ENCODE measurements at regions not wholly inside any gene's neighbourhood (a gene's known extent, or its start where the extent isn't known, plus 50 kb on each side); places are given as distances from the start of the nearest gene placed in this dataset.

DNA sequence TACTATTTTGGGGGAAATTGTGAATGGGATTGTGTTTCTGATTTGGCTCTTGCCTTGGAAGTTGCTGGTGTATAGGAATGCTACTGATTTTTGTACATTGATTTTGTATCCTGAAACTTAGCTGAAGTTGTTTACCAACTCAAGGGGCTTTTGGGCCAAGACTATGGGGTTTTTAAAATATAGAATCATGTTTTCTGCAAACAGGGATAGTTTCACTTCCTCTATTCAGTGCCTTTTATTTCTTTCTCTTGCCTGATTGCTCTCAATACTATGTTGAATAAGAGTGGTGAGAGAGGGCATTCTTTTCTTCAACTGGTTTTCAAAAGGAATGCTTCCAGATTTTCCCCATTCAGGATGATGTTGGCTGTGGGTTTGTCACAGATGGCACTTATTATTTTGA lies 1383.8 kb upstream of the ACVR2A start:
- DNase-seq (ENCODE audit: low read depth in 4 of 6, low spot score in 6 of 6), result no peak

DNA sequence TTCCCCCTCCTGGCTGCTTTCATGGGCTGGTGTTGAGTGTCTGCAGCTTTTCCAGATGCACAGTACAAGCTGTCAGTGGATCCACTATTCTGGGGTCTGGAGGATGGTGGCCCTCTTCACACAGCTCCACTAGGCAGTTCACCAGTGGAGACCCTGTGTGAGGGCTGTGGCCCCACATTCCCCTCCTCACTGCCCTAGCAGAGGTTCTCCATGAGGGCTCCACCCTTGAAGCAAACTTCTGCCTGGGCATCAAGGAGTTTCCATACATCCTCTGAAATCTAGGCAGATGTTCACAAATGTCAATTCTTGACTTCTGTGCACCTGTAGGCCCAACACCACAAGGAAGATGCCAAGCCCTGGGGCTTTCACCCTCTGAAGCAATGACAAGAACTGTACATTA lies 1386.2 kb upstream of the ACVR2A start:
- Histone ChIP-seq H3K27ac (ENCODE audit: low read depth, low read length) (no peak overlapping the region), H3K36me3 (ENCODE audit: control insufficient read depth, insufficient read depth, low read length) (no peaks in the 10 kb centered on the region), H3K4me1 (ENCODE audit: control insufficient read depth, insufficient read depth, low read length) (no peaks in the 10 kb centered on the region), H3K4me3 (ENCODE audit: low read depth, low read length) (no peak overlapping the region), H3K27me3 (ENCODE audit: control insufficient read depth, insufficient read depth, low read length) (no peaks in the 10 kb centered on the region), H3K9me3 (ENCODE audit: control insufficient read depth, insufficient read depth, low read length) (no peaks in the 10 kb centered on the region)
- no peak for DNase-seq (ENCODE audit: low read depth in 4 of 6, low spot score in 6 of 6)

More for the DNA sequence above, 1383.8 kb upstream of the ACVR2A start:
- Histone ChIP-seq H3K27me3 (ENCODE audit: control insufficient read depth, insufficient read depth, low read length) (no peaks in the 10 kb centered on the region), H3K4me3 (ENCODE audit: low read depth, low read length) (no peak overlapping the region), H3K36me3 (ENCODE audit: control insufficient read depth, insufficient read depth, low read length) (no peaks in the 10 kb centered on the region), H3K27ac (ENCODE audit: low read depth, low read length) (no peak overlapping the region), H3K9me3 (ENCODE audit: control insufficient read depth, insufficient read depth, low read length) (no peaks in the 10 kb centered on the region), H3K4me1 (ENCODE audit: control insufficient read depth, insufficient read depth, low read length) (no peaks in the 10 kb centered on the region)

DNA sequence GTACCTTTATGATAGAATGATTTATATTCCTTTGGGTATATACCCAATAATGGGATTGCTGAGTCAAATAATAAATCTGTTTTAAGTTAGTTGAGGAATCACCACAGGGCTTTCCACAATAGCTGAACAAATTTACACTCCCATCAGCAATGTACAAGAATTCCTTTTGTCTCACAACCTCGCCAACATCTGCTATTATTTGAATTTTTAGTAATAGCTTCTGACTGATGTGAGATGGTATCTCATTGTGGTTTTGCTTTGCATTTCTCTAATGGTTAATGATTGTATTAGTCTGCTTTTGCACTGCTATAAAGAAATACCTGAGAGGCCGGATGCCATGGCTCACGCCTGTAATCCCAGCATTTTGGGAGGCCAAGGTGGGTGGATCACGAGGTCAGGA lies 1387.6 kb upstream of the ACVR2A start:
- WGBS (ENCODE audit: insufficient coverage), result 85% methylated on average over 2 of the region's 4 CpGs
- no peaks in the 10 kb centered on the region for H3K4me1 ChIP-seq (ENCODE audit: control insufficient read depth, insufficient read depth, low read length)
- H3K4me3 ChIP-seq (ENCODE audit: low read depth, low read length), result no peak overlapping the region
- H3K27me3 ChIP-seq (ENCODE audit: control insufficient read depth, insufficient read depth, low read length), result no peaks in the 10 kb centered on the region
- H3K27ac ChIP-seq (ENCODE audit: low read depth, low read length), result no peak overlapping the region
- H3K9me3 ChIP-seq (ENCODE audit: control insufficient read depth, insufficient read depth, low read length), result no peaks in the 10 kb centered on the region
- DNase-seq (ENCODE audit: low read depth in 4 of 6, low spot score in 6 of 6), result no peak
- H3K36me3 ChIP-seq (ENCODE audit: control insufficient read depth, insufficient read depth, low read length), result no peaks in the 10 kb centered on the region

DNA sequence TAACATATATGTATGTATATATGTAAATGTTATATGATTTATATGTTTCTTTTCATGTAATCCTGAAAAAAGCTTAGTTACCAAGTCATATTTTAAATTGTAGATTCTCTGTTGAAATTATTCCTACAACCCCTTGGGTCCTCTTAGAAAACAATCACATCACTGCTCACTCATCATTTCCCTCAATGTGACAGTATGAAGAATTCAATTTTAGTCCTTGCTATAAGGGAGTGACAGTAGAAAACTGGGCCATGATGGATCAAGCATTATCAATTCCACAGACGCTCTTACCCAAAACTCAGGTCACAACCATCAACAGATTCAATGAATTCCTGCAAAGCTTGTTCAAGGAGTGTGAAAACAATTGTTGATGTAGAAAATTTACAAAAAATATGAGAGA lies 1389.5 kb upstream of the ACVR2A start:
- H3K4me1 ChIP-seq (ENCODE audit: control insufficient read depth, insufficient read depth, low read length), result no peaks in the 10 kb centered on the region
- WGBS (ENCODE audit: insufficient coverage), result no CpG with 5 or more reads among the region's 1 CpG

DNA sequence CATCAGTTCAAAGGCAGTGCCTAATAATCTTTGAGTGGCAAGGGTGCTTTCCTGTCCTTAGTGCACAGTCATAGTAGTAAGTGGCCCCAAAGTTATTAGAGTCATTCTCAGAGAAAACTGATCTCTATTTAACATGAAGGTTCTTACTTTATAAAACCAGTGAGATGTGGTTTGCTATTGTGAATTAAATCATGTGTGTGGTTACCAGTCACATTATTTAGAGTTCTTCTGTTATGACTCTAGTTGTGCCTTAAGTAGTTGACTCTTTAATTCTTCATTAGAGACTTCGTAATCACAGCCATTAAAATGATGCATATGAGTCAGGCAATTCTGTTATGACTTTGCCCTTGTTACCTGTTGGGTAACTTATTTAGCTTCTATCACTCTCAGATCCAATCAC lies 1392.9 kb upstream of the ACVR2A start:
- DNase-seq (ENCODE audit: low read depth in 4 of 6, low spot score in 6 of 6), result no peak
- Histone ChIP-seq H3K4me1 (ENCODE audit: control insufficient read depth, insufficient read depth, low read length) (no peaks in the 10 kb centered on the region), H3K27ac (ENCODE audit: low read depth, low read length) (no peak overlapping the region), H3K36me3 (ENCODE audit: control insufficient read depth, insufficient read depth, low read length) (no peaks in the 10 kb centered on the region), H3K9me3 (ENCODE audit: control insufficient read depth, insufficient read depth, low read length) (no peaks in the 10 kb centered on the region), H3K27me3 (ENCODE audit: control insufficient read depth, insufficient read depth, low read length) (no peaks in the 10 kb centered on the region), H3K4me3 (ENCODE audit: low read depth, low read length) (no peak overlapping the region)
- WGBS (ENCODE audit: insufficient coverage), result no CpG with 5 or more reads among the region's 1 CpG

More for the DNA sequence above, 1389.5 kb upstream of the ACVR2A start:
- no peak overlapping the region for H3K4me3 ChIP-seq (ENCODE audit: low read depth, low read length)
- no peaks in the 10 kb centered on the region for H3K27me3 ChIP-seq (ENCODE audit: control insufficient read depth, insufficient read depth, low read length)
- H3K27ac ChIP-seq (ENCODE audit: low read depth, low read length), result no peak overlapping the region
- no peaks in the 10 kb centered on the region for H3K9me3 ChIP-seq (ENCODE audit: control insufficient read depth, insufficient read depth, low read length)
- no peaks in the 10 kb centered on the region for H3K36me3 ChIP-seq (ENCODE audit: control insufficient read depth, insufficient read depth, low read length)
- DNase-seq (ENCODE audit: low read depth in 4 of 6, low spot score in 6 of 6), result no peak

DNA sequence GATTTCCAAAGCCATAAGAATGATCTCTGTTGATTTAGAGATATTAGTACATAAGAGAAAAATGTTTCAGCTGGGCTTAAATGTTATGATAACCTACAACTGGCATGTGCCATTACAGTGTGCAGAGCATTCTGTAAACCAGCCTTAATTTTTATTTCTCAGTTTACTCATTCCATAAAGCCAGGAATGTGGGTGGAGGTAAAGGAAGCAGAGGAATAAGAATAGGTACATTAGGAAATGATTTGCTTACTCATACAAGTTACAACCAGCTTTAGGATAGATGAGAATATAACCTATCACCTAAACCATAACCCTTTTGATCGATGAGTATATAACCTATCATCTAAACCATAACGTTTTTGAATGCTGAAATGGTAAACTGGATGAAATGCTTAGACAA lies 1394.7 kb upstream of the ACVR2A start:
- Histone ChIP-seq H3K36me3 (ENCODE audit: control insufficient read depth, insufficient read depth, low read length) (no peaks in the 10 kb centered on the region), H3K27ac (ENCODE audit: low read depth, low read length) (no peak overlapping the region), H3K4me3 (ENCODE audit: low read depth, low read length) (no peak overlapping the region), H3K27me3 (ENCODE audit: control insufficient read depth, insufficient read depth, low read length) (no peaks in the 10 kb centered on the region), H3K4me1 (ENCODE audit: control insufficient read depth, insufficient read depth, low read length) (no peaks in the 10 kb centered on the region), H3K9me3 (ENCODE audit: control insufficient read depth, insufficient read depth, low read length) (no peaks in the 10 kb centered on the region)
- no peak for DNase-seq (ENCODE audit: low read depth in 4 of 6, low spot score in 6 of 6)
- no CpG with 5 or more reads among the region's 2 CpGs for WGBS (ENCODE audit: insufficient coverage)

DNA sequence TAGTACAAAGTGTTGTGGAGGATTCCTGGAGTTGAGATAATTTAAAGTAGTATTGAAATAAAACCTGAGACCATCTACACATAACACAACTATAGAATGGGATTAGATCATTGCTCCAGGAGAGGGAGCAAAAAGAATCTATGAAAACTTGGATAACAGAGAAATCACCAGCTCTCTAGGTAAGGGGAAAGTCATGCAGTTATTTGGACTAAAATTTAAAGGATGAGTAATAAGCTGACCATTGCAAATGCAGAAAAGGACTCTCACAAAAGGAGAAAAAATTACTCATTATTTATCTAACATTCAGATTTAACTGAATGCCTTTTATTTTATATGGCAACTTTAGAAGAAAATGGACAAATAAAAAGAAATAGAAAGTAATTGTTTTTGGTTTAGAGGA lies 1399.8 kb upstream of the ACVR2A start:
- DNase-seq (ENCODE audit: low read depth in 4 of 6, low spot score in 6 of 6), result no peak
- H3K4me1 ChIP-seq (ENCODE audit: control insufficient read depth, insufficient read depth, low read length), result no peaks in the 10 kb centered on the region
- no peaks in the 10 kb centered on the region for H3K36me3 ChIP-seq (ENCODE audit: control insufficient read depth, insufficient read depth, low read length)
- no peaks in the 10 kb centered on the region for H3K27me3 ChIP-seq (ENCODE audit: control insufficient read depth, insufficient read depth, low read length)
- no peak overlapping the region for H3K27ac ChIP-seq (ENCODE audit: low read depth, low read length)
- no peaks in the 10 kb centered on the region for H3K9me3 ChIP-seq (ENCODE audit: control insufficient read depth, insufficient read depth, low read length)
- H3K4me3 ChIP-seq (ENCODE audit: low read depth, low read length), result no peak overlapping the region

DNA sequence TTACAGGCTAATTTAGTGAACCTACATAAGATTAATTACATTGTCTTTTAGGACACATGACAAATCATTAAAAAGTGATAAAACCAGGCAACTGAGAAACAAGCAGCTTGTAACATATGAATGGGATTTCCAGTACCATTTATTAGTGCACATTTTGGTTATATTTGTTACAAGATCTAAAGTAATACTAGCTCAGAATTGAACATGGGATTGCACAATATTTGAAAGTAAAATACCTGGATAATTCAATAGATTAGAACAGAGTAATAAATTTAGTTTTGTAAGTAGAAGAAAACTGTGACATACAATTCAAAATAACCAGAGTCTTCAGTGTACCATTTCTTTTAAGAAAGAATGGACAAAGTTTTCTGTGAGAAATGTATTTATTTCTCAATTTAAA lies 1400.7 kb upstream of the ACVR2A start:
- no peak overlapping the region for H3K27ac ChIP-seq (ENCODE audit: low read depth, low read length)
- H3K27me3 ChIP-seq (ENCODE audit: control insufficient read depth, insufficient read depth, low read length), result no peaks in the 10 kb centered on the region
- H3K9me3 ChIP-seq (ENCODE audit: control insufficient read depth, insufficient read depth, low read length), result no peaks in the 10 kb centered on the region
- H3K4me3 ChIP-seq (ENCODE audit: low read depth, low read length), result no peak overlapping the region
- no peaks in the 10 kb centered on the region for H3K4me1 ChIP-seq (ENCODE audit: control insufficient read depth, insufficient read depth, low read length)
- H3K36me3 ChIP-seq (ENCODE audit: control insufficient read depth, insufficient read depth, low read length), result no peaks in the 10 kb centered on the region
- DNase-seq (ENCODE audit: low read depth in 4 of 6, low spot score in 6 of 6), result no peak

DNA sequence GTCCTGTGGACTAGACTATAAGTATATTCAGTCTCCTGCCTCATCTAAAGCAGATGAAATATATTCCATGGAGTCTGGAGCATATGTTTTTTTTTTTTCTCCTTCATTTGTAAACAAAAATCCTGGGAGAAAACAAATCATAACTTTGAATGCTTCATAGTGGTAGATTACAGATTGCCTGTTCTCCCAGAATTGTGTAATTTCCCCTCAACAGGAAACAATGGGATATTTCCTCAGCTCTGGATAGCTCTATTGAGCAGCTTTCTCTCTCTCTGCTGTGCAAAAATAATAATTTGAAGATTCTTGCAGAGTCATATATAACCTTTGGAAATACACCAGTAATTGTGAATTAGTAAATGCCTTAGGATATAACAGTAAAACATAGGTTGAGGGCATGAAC lies 1406.6 kb upstream of the ACVR2A start:
- Histone ChIP-seq H3K27ac (ENCODE audit: low read depth, low read length) (no peak overlapping the region), H3K4me3 (ENCODE audit: low read depth, low read length) (no peak overlapping the region), H3K4me1 (ENCODE audit: control insufficient read depth, insufficient read depth, low read length) (no peaks in the 10 kb centered on the region), H3K27me3 (ENCODE audit: control insufficient read depth, insufficient read depth, low read length) (no peaks in the 10 kb centered on the region), H3K9me3 (ENCODE audit: control insufficient read depth, insufficient read depth, low read length) (no peaks in the 10 kb centered on the region), H3K36me3 (ENCODE audit: control insufficient read depth, insufficient read depth, low read length) (no peaks in the 10 kb centered on the region)
- peak in 1 of 6 donors; percentile 12 for DNase-seq (ENCODE audit: low read depth in 4 of 6, low spot score in 6 of 6)

DNA sequence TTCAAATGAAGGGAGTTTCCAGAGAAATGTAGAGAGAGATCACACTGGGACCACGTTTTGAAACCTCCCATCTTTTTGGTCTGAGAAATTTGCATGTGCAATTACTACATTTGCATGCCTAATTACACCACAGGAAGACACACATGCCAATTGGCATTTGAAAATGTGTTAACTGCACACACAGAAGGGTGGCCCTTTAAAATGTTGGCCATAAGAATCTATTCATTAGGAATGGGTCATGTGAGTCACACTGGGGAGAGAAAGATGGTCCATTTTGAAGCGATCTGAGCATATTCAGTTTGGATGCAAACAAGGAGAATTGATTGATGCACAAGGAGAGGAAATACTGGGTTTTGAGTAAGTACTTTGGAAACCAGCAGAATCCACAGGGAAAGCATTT lies 1407.1 kb upstream of the ACVR2A start:
- Histone ChIP-seq H3K27me3 (ENCODE audit: control insufficient read depth, insufficient read depth, low read length) (no peaks in the 10 kb centered on the region), H3K27ac (ENCODE audit: low read depth, low read length) (no peak overlapping the region), H3K36me3 (ENCODE audit: control insufficient read depth, insufficient read depth, low read length) (no peaks in the 10 kb centered on the region), H3K9me3 (ENCODE audit: control insufficient read depth, insufficient read depth, low read length) (no peaks in the 10 kb centered on the region), H3K4me1 (ENCODE audit: control insufficient read depth, insufficient read depth, low read length) (no peaks in the 10 kb centered on the region), H3K4me3 (ENCODE audit: low read depth, low read length) (no peak overlapping the region)
- 50% methylated on average over 1 of the region's 2 CpGs for whole genome bisulfite sequencing (ENCODE audit: insufficient coverage)
- peak in 1 of 6 donors; percentile 24 for DNase-seq (ENCODE audit: low read depth in 4 of 6, low spot score in 6 of 6)
